GM13977 (cell line): ENCODE measurements at regions not wholly inside any gene's neighbourhood (a gene's known extent, or its start where the extent isn't known, plus 50 kb on each side); places are given as distances from the start of the nearest gene placed in this dataset.

Experiments used
- DNase-seq: peaks from one replicate; pipeline ENCODE4 v3.0.0; 2012; ENCODE audit warnings: low spot score
- in situ Hi-C: fragments of 300-500 bp; cut with MboI; formaldehyde crosslinking; loops from one replicate; pipeline ENCODE4 v1.12.0; 2022; ENCODE audit warnings: low sequenced_read_pairs, low pct_unique_long_range_greater_than_20kb, mixed read lengths, inconsistent platforms; ENCODE audit not compliant: unreplicated experiment
- TF ChIP-seq, protein P1 (sequence below): IDR thresholded peaks from 2 replicates; pipeline ENCODE4 v1.5.1; 2012; ENCODE audit warnings: mild to moderate bottlenecking, control low read depth; ENCODE audit not compliant: insufficient read depth; ENCODE audit errors: extremely low read depth, missing control alignments

- in situ Hi-C loops, result no loop called here
- no peak for DNase-seq
- TF ChIP-seq, protein P1, sequence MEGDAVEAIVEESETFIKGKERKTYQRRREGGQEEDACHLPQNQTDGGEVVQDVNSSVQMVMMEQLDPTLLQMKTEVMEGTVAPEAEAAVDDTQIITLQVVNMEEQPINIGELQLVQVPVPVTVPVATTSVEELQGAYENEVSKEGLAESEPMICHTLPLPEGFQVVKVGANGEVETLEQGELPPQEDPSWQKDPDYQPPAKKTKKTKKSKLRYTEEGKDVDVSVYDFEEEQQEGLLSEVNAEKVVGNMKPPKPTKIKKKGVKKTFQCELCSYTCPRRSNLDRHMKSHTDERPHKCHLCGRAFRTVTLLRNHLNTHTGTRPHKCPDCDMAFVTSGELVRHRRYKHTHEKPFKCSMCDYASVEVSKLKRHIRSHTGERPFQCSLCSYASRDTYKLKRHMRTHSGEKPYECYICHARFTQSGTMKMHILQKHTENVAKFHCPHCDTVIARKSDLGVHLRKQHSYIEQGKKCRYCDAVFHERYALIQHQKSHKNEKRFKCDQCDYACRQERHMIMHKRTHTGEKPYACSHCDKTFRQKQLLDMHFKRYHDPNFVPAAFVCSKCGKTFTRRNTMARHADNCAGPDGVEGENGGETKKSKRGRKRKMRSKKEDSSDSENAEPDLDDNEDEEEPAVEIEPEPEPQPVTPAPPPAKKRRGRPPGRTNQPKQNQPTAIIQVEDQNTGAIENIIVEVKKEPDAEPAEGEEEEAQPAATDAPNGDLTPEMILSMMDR, result no peak
Measured at GRCh38 chr1:163794551-163794950, 472.8 kb downstream of the NUF2 start.

- TF ChIP-seq, protein P1, result no peak
- in situ Hi-C loops, result no loop called here
- DNase-seq, result no peak
Measured at GRCh38 chr1:163796394-163796821, 474.7 kb downstream of the NUF2 start.

DNA sequence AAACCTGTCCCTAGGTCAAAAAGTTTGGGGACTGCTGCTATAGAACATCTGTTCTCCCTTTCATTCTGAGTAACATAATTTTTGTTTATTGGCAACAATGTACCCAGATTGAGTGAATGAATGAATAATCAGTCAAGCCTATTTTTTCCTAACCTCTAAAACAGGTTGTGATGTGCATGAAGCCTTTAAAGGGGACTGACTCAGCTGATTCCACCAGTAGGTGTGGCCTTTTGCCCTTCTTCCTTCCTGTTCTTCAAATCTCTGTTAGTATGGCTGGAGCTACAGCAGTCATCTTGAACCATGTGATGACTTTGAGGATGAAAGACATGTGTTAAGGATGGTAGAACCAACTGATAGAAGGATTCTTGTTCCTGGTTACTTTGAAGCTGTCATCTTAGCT lies 476.1 kb downstream of the NUF2 start:
- DNase-seq, result no peak
- in situ Hi-C loops, result no loop called here
- TF ChIP-seq, protein P1, result no peak

GRCh38 chr1:163799190-163799805 lies 477.5 kb downstream of the NUF2 start:
- DNase-seq, result no peak
- in situ Hi-C loops, result no loop called here
- TF ChIP-seq, protein P1, result no peak

DNA sequence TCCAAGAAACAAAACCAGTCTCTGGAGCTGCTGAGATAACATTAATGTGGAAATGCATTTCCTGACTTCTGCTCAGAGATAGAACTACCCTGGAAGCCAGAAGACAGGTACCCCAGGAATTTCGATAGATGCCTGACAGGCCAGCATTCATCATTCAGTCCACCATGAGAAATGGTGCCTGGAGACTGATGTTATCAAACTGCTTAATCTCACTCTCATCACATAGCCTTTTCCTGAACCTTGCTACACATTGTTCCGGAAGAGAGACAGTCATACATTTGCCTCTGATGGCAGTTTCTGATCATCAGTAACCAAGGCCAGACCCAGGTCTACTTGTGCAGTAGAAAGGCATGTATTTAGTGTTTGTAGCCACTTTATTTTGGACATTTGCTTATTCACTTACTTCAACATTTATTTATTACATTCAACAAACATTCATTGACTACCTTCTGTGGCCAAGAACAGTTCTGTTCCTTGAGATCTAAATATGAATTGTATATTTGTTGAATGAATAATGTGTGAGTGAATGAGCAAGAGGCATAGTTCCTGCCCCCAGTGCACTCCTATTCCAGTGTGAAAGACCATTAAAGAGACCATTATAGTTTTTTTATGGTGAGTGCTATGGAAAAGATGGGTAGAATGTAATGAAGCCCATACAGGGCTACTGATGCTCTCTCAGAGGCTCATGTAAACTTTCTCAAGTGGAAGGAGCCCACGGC lies 485.7 kb downstream of the NUF2 start:
- TF ChIP-seq, protein P1, result no peak
- DNase-seq, result no peak
- in situ Hi-C loops, result no loop called here

GRCh38 chr1:163813251-163813650 lies 491.5 kb downstream of the NUF2 start:
- DNase-seq, result no peak
- in situ Hi-C loops, result no loop called here
- TF ChIP-seq, protein P1, result no peak
